OCI-LY7 (cell line): ENCODE measurements at regions not wholly inside any gene's neighbourhood (a gene's known extent, or its start where the extent isn't known, plus 50 kb on each side); places are given as distances from the start of the nearest gene placed in this dataset.

Experiments used
- BruUV-seq: library from RNA; stranded (reverse); fragments of 400-500 nt; replicated peaks from 2 replicates; lab custom pipeline; 2021; lab: Mats Ljungman, UMichigan
- CTCF ChIA-PET: fragments of 300-600 bp; sonication (Branson Sonifier 250); formaldehyde crosslinking; loops from one replicate; lab custom pipeline; 2022; ENCODE audit warnings: antibody characterized with exemption; ENCODE audit not compliant: unreplicated experiment; lab: Charles Lee
- POLR2A ChIA-PET: fragments of 300-600 bp; sonication (Branson Sonifier 250); formaldehyde crosslinking; loops from one replicate; lab custom pipeline; 2022; ENCODE audit warnings: antibody characterized with exemption; lab: Charles Lee
- DNase-seq: peaks from one replicate; pipeline ENCODE4 v3.0.0-alpha.2; 2015; ENCODE audit warnings: low spot score
- H2AFZ ChIP-seq: fragments of 200-600 bp; sonication (generic), shearing (Covaris generic); 2 replicates; pipeline ENCODE4 v1.6.1; 2014; ENCODE audit warnings: mild to moderate bottlenecking, antibody characterized with exemption, low read length, moderate library complexity
- H3K27ac ChIP-seq: fragments of 200-600 bp; sonication (generic); 2 replicates; pipeline ENCODE4 v1.5.1; 2014; ENCODE audit warnings: mixed run types, low read depth, mild to moderate bottlenecking, moderate library complexity, low read length, inconsistent platforms; ENCODE audit not compliant: poor library complexity, severe bottlenecking
- H3K36me3 ChIP-seq: fragments of 200-600 bp; sonication (generic); 2 replicates; pipeline ENCODE4 v1.6.1; 2014; ENCODE audit warnings: mild to moderate bottlenecking, antibody characterized with exemption, low read length, moderate library complexity, mixed read lengths; ENCODE audit not compliant: insufficient read depth
- H3K4me1 ChIP-seq: fragments of 200-600 bp; sonication (generic); 2 replicates; pipeline ENCODE4 v1.5.1; 2014; ENCODE audit warnings: mild to moderate bottlenecking, low read length; ENCODE audit not compliant: insufficient read depth, poor library complexity, severe bottlenecking
- H3K4me2 ChIP-seq: fragments of 200-600 bp; sonication (generic); 2 replicates; pipeline ENCODE4 v1.6.1; 2014; ENCODE audit warnings: mild to moderate bottlenecking, low read length
- H3K4me3 ChIP-seq: fragments of 200-600 bp; sonication (generic); 2 replicates; pipeline ENCODE4 v1.5.1; 2014; ENCODE audit warnings: mild to moderate bottlenecking, low read depth, low read length; ENCODE audit not compliant: poor library complexity, severe bottlenecking
- H3K79me2 ChIP-seq: fragments of 200-600 bp; sonication (generic); 2 replicates; pipeline ENCODE4 v1.6.1; 2016; ENCODE audit warnings: low read depth, mild to moderate bottlenecking, low read length, moderate library complexity, mixed read lengths; ENCODE audit not compliant: insufficient read depth
- H3K9me2 ChIP-seq: fragments of 200-600 bp; sonication (generic); 2 replicates; pipeline ENCODE4 v1.6.1; 2016; ENCODE audit warnings: mild to moderate bottlenecking, low read length, mixed read lengths; ENCODE audit not compliant: insufficient read depth
- H3K9me3 ChIP-seq: fragments of 200-600 bp; sonication (generic); 2 replicates; pipeline ENCODE4 v1.6.1; 2014; ENCODE audit warnings: mild to moderate bottlenecking, mixed run types, low read length, mixed read lengths
- H4K20me1 ChIP-seq: fragments of 200-600 bp; sonication (generic); 2 replicates; pipeline ENCODE4 v1.6.1; 2014; ENCODE audit warnings: mild to moderate bottlenecking, antibody characterized with exemption, low read length, moderate library complexity, mixed read lengths; ENCODE audit not compliant: insufficient read depth
- CTCF ChIP-seq: fragments of 200-600 bp; sonication (generic); conservative IDR thresholded peaks from 2 replicates; pipeline ENCODE4 v1.5.1; 2014; ENCODE audit warnings: mild to moderate bottlenecking, antibody characterized with exemption, low read length, moderate library complexity, mixed read lengths
- EZH2phosphoT487 ChIP-seq: fragments of 200-600 bp; sonication (generic); IDR thresholded peaks from 2 replicates; pipeline ENCODE4 v1.6.1; 2018; ENCODE audit warnings: low read depth, borderline replicate concordance, mild to moderate bottlenecking, mixed run types, antibody characterized with exemption, low read length, moderate library complexity, mixed read lengths
- intact Hi-C: fragments of 100-400 bp; cut with micrococcal nuclease; formaldehyde crosslinking; loops from one replicate; pipeline ENCODE4 v1.10.0; 2022; ENCODE audit not compliant: unreplicated experiment

- TF ChIP-seq CTCF (no peak), EZH2phosphoT487 (no peak)
- Histone ChIP-seq H3K36me3 (no peaks in the 10 kb centered on the region), H3K9me2 (no peaks in the 10 kb centered on the region), H3K79me2 (no peaks in the 10 kb centered on the region), H3K9me3 (no peaks in the 10 kb centered on the region), H3K4me1 (no peaks in the 10 kb centered on the region), H3K4me2 (no peak overlapping the region), H4K20me1 (no peaks in the 10 kb centered on the region), H2AFZ (no peak overlapping the region), H3K4me3 (no peak overlapping the region), H3K27ac (no peak overlapping the region)
- CTCF ChIA-PET: no interaction called here
- POLR2A ChIA-PET: no interaction called here
- DNase-seq: no peak
- no TSS peak for BruUV-seq
- intact Hi-C loops: no loop called here
These were observed 1474.0 kb downstream of the PCDH9 start for GRCh38 chr13:65756071-65756671.

GRCh38 chr13:65748227-65748626 lies 1481.9 kb downstream of the PCDH9 start:
- Histone ChIP-seq H3K9me3 (no peaks in the 10 kb centered on the region), H3K9me2 (no peaks in the 10 kb centered on the region), H4K20me1 (no peaks in the 10 kb centered on the region), H3K27ac (no peak overlapping the region), H3K4me3 (no peak overlapping the region), H3K79me2 (no peaks in the 10 kb centered on the region), H3K4me1 (no peaks in the 10 kb centered on the region), H3K4me2 (no peak overlapping the region), H3K36me3 (no peaks in the 10 kb centered on the region), H2AFZ (no peak overlapping the region)
- no peak for DNase-seq
- TF ChIP-seq EZH2phosphoT487 (no peak), CTCF (no peak)
- CTCF ChIA-PET: no interaction called here
- intact Hi-C loops: no loop called here
- no TSS peak for BruUV-seq
- POLR2A ChIA-PET: interaction anchor here (0.6 to 0.7 kb wide), 2 partner anchors 52 to 492 kb away, joined by 3 read pairs; no protein-coding TSS in a partner anchor

GRCh38 chr13:65746406-65746921 lies 1483.7 kb downstream of the PCDH9 start:
- no peak overlapping the region for H2AFZ ChIP-seq
- no peaks in the 10 kb centered on the region for H3K9me3 ChIP-seq
- intact Hi-C loops: no loop called here
- no peaks in the 10 kb centered on the region for H3K9me2 ChIP-seq
- TF ChIP-seq CTCF (no peak), EZH2phosphoT487 (no peak)
- H3K27ac ChIP-seq: no peak overlapping the region
- H4K20me1 ChIP-seq: no peaks in the 10 kb centered on the region
- no peaks in the 10 kb centered on the region for H3K4me1 ChIP-seq
- no peak overlapping the region for H3K4me2 ChIP-seq
- BruUV-seq: no TSS peak
- DNase-seq: no peak
- H3K4me3 ChIP-seq: no peak overlapping the region
- no peaks in the 10 kb centered on the region for H3K36me3 ChIP-seq
- H3K79me2 ChIP-seq: no peaks in the 10 kb centered on the region
- CTCF ChIA-PET: no interaction called here
- POLR2A ChIA-PET: interaction anchor here (0.7 to 1.4 kb wide), 2 partner anchors 10 to 87 kb away, joined by 3 read pairs; no protein-coding TSS in a partner anchor
